Keratinocyte (primary cell): ENCODE measurements at regions not wholly inside any gene's neighbourhood (a gene's known extent, or its start where the extent isn't known, plus 50 kb on each side); places are given as distances from the start of the nearest gene placed in this dataset.

Experiments used
- EZH2 ChIP-seq: IDR thresholded peaks from one replicate; pipeline ENCODE4 v1.6.1; 2012; ENCODE audit warnings: inconsistent platforms, mild to moderate bottlenecking, low read length, moderate library complexity
- TF ChIP-seq, protein P1 (sequence below), 3 experiments: IDR thresholded peaks in 1 of 3; conservative IDR thresholded peaks in 1 of 3; optimal IDR thresholded peaks in 1 of 3; 2 replicates in 2 of 3; 3 replicates in 1 of 3; pipeline versions ENCODE3 to v1.5.1; 2011; ENCODE audit warnings: low read length in 3 of 3, mild to moderate bottlenecking in 3 of 3, moderate library complexity in 2 of 3, control low read depth in 1 of 3, inconsistent platforms in 1 of 3; ENCODE audit not compliant: insufficient read depth in 2 of 3; ENCODE audit errors: extremely low read depth in 1 of 3

DNA sequence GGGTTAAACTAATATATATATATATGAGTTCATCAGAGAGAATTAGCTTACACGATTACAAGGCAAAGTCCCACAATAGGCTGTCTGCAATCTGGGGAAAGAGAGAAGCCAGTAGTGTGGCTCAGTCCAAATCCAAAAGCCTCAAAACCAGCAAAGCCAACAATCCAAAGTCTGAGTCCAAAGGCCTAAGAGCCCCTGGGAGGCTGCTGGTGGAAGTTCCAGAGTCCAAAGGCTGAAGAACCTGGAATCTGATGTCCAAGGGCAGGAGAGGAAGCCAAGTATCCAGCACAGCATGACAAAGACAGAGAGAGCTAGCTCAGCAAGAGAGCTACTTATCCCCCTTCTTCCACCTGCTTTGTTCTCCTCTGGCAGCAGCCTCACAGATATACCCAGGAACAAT, 274.7 kb upstream of the ID4 start:
- no peak for TF ChIP-seq EZH2
- TF ChIP-seq, protein P1, sequence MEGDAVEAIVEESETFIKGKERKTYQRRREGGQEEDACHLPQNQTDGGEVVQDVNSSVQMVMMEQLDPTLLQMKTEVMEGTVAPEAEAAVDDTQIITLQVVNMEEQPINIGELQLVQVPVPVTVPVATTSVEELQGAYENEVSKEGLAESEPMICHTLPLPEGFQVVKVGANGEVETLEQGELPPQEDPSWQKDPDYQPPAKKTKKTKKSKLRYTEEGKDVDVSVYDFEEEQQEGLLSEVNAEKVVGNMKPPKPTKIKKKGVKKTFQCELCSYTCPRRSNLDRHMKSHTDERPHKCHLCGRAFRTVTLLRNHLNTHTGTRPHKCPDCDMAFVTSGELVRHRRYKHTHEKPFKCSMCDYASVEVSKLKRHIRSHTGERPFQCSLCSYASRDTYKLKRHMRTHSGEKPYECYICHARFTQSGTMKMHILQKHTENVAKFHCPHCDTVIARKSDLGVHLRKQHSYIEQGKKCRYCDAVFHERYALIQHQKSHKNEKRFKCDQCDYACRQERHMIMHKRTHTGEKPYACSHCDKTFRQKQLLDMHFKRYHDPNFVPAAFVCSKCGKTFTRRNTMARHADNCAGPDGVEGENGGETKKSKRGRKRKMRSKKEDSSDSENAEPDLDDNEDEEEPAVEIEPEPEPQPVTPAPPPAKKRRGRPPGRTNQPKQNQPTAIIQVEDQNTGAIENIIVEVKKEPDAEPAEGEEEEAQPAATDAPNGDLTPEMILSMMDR (optimal IDR thresholded peaks at IDR 0.05 in 1 of 3, IDR thresholded peaks at IDR 0.05 in 1 of 3, conservative IDR thresholded peaks at IDR 0.05 in 1 of 3; ENCODE audit: extremely low read depth in 1 of 3, insufficient read depth in 2 of 3, low read length in 3 of 3) = no peak
